ENCODE measurements at regions not wholly inside any gene's neighbourhood (a gene's known extent, or its start where the extent isn't known, plus 50 kb on each side); places are given as distances from the start of the nearest gene placed in this dataset.
A peak's percentile ranks its signal among the peaks of the same experiment; 100 is the strongest.

- no peak for DNase-seq (ENCODE audit: low read depth)
- TF ChIP-seq, protein P1, sequence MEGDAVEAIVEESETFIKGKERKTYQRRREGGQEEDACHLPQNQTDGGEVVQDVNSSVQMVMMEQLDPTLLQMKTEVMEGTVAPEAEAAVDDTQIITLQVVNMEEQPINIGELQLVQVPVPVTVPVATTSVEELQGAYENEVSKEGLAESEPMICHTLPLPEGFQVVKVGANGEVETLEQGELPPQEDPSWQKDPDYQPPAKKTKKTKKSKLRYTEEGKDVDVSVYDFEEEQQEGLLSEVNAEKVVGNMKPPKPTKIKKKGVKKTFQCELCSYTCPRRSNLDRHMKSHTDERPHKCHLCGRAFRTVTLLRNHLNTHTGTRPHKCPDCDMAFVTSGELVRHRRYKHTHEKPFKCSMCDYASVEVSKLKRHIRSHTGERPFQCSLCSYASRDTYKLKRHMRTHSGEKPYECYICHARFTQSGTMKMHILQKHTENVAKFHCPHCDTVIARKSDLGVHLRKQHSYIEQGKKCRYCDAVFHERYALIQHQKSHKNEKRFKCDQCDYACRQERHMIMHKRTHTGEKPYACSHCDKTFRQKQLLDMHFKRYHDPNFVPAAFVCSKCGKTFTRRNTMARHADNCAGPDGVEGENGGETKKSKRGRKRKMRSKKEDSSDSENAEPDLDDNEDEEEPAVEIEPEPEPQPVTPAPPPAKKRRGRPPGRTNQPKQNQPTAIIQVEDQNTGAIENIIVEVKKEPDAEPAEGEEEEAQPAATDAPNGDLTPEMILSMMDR (IDR thresholded peaks at IDR 0.05; ENCODE audit: insufficient read depth, low read depth, low read length): no peak
Measured at GRCh38 chr13:74703855-74704387, 569.7 kb upstream of the KLF12 start.

DNA sequence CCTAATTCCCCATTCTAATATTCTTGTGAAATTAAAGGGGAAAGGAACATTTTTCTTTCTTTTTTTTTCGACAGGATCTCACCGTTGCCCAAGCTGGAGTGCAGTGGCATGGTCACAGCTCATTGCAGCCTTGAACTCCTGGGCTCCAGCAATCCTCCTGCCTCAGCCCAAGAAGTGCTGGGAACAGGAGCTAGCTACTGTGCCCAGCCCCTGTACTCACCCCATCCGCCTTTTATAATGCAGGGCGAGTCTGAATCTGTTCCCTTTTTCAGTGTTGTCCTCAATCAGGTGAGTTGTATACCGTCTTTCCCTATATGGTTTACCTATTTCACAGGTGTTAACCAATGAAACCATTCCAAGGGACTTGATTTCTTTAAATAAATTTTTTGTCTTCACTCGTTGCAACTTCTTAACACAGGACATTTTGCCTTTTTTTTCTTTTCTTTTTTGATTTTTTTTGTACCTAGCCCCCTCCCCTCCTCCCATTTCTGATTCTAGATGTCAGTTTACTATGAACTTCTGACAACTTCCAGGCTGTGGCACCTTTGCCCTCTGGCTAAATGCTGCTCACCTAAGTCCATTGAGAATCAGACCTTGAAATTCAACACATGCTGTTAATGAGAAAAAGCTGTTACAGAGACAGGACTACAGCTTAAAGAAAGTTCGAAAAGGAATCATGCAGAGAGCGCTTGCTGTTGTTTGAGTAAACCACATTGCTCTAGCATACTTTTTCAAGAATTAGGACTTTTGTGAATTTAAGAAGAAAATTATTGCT, 562.1 kb upstream of the KLF12 start:
- TF ChIP-seq, protein P1 (IDR thresholded peaks at IDR 0.05; ENCODE audit: insufficient read depth, low read depth, low read length): no peak
- DNase-seq (ENCODE audit: low read depth): no peak
- H3K4me3 ChIP-seq (ENCODE audit: low read depth, low read length): no peak overlapping the region

More at GRCh38 chr13:74703855-74704387, 569.7 kb upstream of the KLF12 start:
- H3K4me3 ChIP-seq (ENCODE audit: low read depth, low read length): no peak overlapping the region

DNA sequence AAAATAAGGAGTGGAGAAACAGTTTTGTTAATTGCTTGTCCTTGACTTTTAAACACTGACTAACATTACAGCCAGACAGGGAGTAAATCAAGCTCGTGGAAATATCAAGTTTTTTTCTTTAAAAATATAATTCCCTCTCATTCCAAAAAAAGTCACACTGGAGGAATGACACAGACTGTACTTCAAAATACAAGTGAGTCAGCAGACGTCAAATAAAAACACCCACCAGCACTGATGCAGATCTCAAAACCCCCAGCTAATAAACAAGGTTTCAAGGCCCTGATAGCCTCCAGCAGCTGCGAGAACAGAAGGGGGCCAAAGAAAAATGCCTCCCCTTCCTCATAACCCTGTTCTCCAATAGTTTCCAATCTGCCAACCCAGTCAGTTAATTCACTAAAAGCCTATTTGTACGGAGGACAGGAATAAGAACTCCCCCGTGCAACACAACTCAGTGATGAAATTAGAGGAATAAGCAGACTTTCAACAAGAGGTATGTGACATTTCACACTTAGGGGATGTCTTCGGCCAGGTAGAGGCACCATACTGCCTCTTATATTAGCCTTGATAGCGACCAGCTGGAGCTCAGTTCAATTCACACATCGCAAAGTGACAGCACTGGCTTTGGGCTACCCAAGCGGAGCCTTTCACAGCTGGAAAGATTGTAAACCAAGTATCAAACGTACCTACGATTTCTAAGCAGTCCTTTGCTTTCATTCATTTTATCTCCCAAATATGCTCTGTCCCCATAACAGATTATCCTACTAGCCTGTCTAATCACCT, 561.0 kb upstream of the KLF12 start:
- no peak overlapping the region for H3K4me3 ChIP-seq (ENCODE audit: low read depth, low read length)
- TF ChIP-seq, protein P1 (IDR thresholded peaks at IDR 0.05; ENCODE audit: insufficient read depth, low read depth, low read length): no peak
- DNase-seq (ENCODE audit: low read depth): peak; percentile 16

- no peak overlapping the region for H3K4me3 ChIP-seq (ENCODE audit: low read depth, low read length)
- TF ChIP-seq, protein P1 (IDR thresholded peaks at IDR 0.05; ENCODE audit: insufficient read depth, low read depth, low read length): no peak
- DNase-seq (ENCODE audit: low read depth): no peak
Measured at GRCh38 chr13:74687442-74688182, 553.4 kb upstream of the KLF12 start.

DNA sequence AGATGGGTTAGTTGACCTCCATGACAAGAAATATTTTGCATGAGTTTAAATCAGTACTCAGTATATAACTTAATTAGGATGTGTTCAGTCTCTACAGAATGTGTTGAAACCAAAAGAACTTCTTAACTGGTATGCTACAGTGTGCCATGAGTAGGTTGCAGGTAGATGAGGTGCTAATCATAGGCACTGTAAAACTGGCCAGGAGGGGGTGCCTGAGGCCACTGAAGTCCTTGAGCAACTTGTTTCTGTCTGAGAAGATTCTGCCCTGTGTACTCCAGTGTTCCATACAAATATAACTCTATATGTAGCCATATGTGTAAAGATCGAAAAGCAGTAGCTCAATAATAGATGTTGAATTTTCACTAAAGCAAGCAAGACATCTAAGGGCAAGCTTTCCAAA, 549.2 kb upstream of the KLF12 start:
- H3K4me3 ChIP-seq (ENCODE audit: low read depth, low read length): no peak overlapping the region
- DNase-seq (ENCODE audit: low read depth): peak; percentile 6
- TF ChIP-seq, protein P1 (IDR thresholded peaks at IDR 0.05; ENCODE audit: insufficient read depth, low read depth, low read length): peak; percentile 20

DNA sequence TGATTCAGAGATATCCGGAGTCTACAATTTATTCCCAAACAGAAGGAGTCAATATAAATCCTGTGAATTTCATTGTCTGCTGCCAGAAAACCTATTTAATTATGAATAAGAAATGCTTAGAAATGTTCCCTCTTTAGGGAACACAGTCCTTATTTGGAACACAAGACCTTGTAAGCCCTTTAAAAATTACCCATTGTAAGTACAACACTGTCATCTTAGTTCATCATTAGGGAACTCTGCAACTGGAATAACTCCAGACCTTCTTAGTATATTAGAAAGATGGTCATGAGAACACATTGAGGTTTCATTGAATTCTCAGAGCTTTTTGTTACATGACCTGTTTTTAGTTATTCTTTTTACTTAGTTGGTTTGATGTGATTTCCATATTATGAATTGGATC, 548.5 kb upstream of the KLF12 start:
- DNase-seq (ENCODE audit: low read depth): no peak
- H3K4me3 ChIP-seq (ENCODE audit: low read depth, low read length): no peak overlapping the region
- TF ChIP-seq, protein P1 (IDR thresholded peaks at IDR 0.05; ENCODE audit: insufficient read depth, low read depth, low read length): no peak

All from fibroblast of villous mesenchyme (primary cell).